GDM1 (cell line): ENCODE measurements at regions not wholly inside any gene's neighbourhood (a gene's known extent, or its start where the extent isn't known, plus 50 kb on each side); places are given as distances from the start of the nearest gene placed in this dataset.

Experiments used
- DNase-seq: peaks from one replicate; lab custom pipeline; 2025; lab: John Stamatoyannopoulos, UW

GRCh38 chr2:2871480-2872308 lies 505.9 kb downstream of the EIPR1 start:
- no peak for DNase-seq

- DNase-seq = no peak
These were observed 507.5 kb downstream of the EIPR1 start for GRCh38 chr2:2870106-2870505.

GRCh38 chr2:2869553-2869952 lies 508.1 kb downstream of the EIPR1 start:
- DNase-seq = no peak

GRCh38 chr2:2868085-2868484 lies 509.5 kb downstream of the EIPR1 start:
- DNase-seq = no peak

- DNase-seq = no peak
These were observed 510.1 kb downstream of the EIPR1 start for GRCh38 chr2:2867397-2867979.

- DNase-seq = no peak
These were observed 511.2 kb downstream of the EIPR1 start for GRCh38 chr2:2866459-2866858.

- no peak for DNase-seq
These were observed 515.2 kb downstream of the EIPR1 start for GRCh38 chr2:2862386-2862785.

- DNase-seq = no peak
These were observed 515.9 kb downstream of the EIPR1 start for GRCh38 chr2:2861666-2862240.

GRCh38 chr2:2860589-2861300 lies 516.9 kb downstream of the EIPR1 start:
- no peak for DNase-seq

GRCh38 chr2:2859732-2860131 lies 517.9 kb downstream of the EIPR1 start:
- DNase-seq = no peak

GRCh38 chr2:2859164-2859563 lies 518.5 kb downstream of the EIPR1 start:
- DNase-seq = no peak

- no peak for DNase-seq
These were observed 520.7 kb downstream of the EIPR1 start for GRCh38 chr2:2856723-2857415.

GRCh38 chr2:2855297-2855696 lies 522.3 kb downstream of the EIPR1 start:
- no peak for DNase-seq

- DNase-seq = no peak
These were observed 522.3 kb upstream of the MYT1L start for GRCh38 chr2:2853346-2853745.

GRCh38 chr2:2851806-2852777 lies 521.0 kb upstream of the MYT1L start:
- no peak for DNase-seq

GRCh38 chr2:2851316-2851715 lies 520.2 kb upstream of the MYT1L start:
- DNase-seq = no peak

- DNase-seq = no peak
These were observed 519.8 kb upstream of the MYT1L start for GRCh38 chr2:2850859-2851258.

- no peak for DNase-seq
These were observed 519.2 kb upstream of the MYT1L start for GRCh38 chr2:2850218-2850755.

GRCh38 chr2:2849464-2850217 lies 518.6 kb upstream of the MYT1L start:
- DNase-seq = no peak
